Common myeloid progenitor, CD34-positive (primary cell): ENCODE measurements at regions not wholly inside any gene's neighbourhood (a gene's known extent, or its start where the extent isn't known, plus 50 kb on each side); places are given as distances from the start of the nearest gene placed in this dataset.

Experiments
- CTCF ChIA-PET: fragments of 350-600 bp; sonication (Branson Sonifier 250); formaldehyde crosslinking; loops from one replicate; lab custom pipeline; 2021; ENCODE audit warnings: antibody characterized with exemption; lab: Charles Lee
- POLR2A ChIA-PET: fragments of 350-600 bp; sonication (Branson Sonifier 250); formaldehyde crosslinking; loops from one replicate; lab custom pipeline; 2021; ENCODE audit warnings: antibody characterized with exemption; lab: Charles Lee
- DNase-seq, 3 donors: peaks; one replicate each; pipeline versions ENCODE4 v3.0.0 to v3.0.0-alpha.2; 2013
- H3K27ac ChIP-seq, 2 experiments: 1 replicate in 1 of 2; 2 replicates in 1 of 2; pipeline ENCODE4 v1.7.0; 2013; ENCODE audit warnings: inconsistent platforms in 2 of 2, low read length in 2 of 2, mild to moderate bottlenecking in 2 of 2, low read depth in 1 of 2, moderate library complexity in 1 of 2; ENCODE audit not compliant: severe bottlenecking in 2 of 2, insufficient read depth in 1 of 2, poor library complexity in 1 of 2
- H3K27me3 ChIP-seq, 5 experiments: replicated peaks in 2 of 5; 1 replicate in 3 of 5; 2 replicates in 2 of 5; pipeline versions ENCODE4 v1.6.1 to v1.7.0; 2013; ENCODE audit warnings: low read length in 4 of 5, mild to moderate bottlenecking in 2 of 5, moderate library complexity in 2 of 5, inconsistent platforms in 1 of 5; ENCODE audit not compliant: insufficient read depth in 5 of 5, control insufficient read depth in 4 of 5
- H3K36me3 ChIP-seq, 4 experiments: 1 replicate in 2 of 4; 2 replicates in 2 of 4; pipeline versions ENCODE4 v1.6.1 to v1.7.0; 2013; ENCODE audit warnings: low read length in 3 of 4, control low read depth in 1 of 4, mild to moderate bottlenecking in 1 of 4; ENCODE audit not compliant: control insufficient read depth in 4 of 4, insufficient read depth in 4 of 4
- H3K4me1 ChIP-seq, 4 experiments: 1 replicate in 3 of 4; 2 replicates in 1 of 4; pipeline versions ENCODE4 v1.6.1 to v1.7.1; 2013; ENCODE audit warnings: low read length in 3 of 4, mild to moderate bottlenecking in 3 of 4, control low read depth in 1 of 4, inconsistent platforms in 1 of 4, moderate library complexity in 1 of 4; ENCODE audit not compliant: control insufficient read depth in 4 of 4, insufficient read depth in 4 of 4; ENCODE audit errors: control extremely low read depth in 1 of 4
- H3K4me3 ChIP-seq, 7 experiments: 1 replicate in 4 of 7; 2 replicates in 3 of 7; pipeline versions ENCODE4 v1.5.1 to v1.7.0; 2013; ENCODE audit warnings: mild to moderate bottlenecking in 7 of 7, low read length in 6 of 7, moderate library complexity in 6 of 7, inconsistent platforms in 2 of 7, low read depth in 2 of 7, control low read depth in 1 of 7; ENCODE audit not compliant: insufficient read depth in 4 of 7, control insufficient read depth in 1 of 7; ENCODE audit errors: extremely low read depth in 1 of 7
- H3K9me3 ChIP-seq, 5 experiments: 1 replicate in 4 of 5; 2 replicates in 1 of 5; pipeline versions ENCODE4 v1.6.1 to v1.7.1; 2013; ENCODE audit warnings: low read length in 4 of 5, mild to moderate bottlenecking in 2 of 5, inconsistent platforms in 1 of 5, low read depth in 1 of 5, moderate library complexity in 1 of 5; ENCODE audit not compliant: control insufficient read depth in 4 of 5, insufficient read depth in 2 of 5; ENCODE audit errors: control extremely low read depth in 1 of 5
- WGBS: methylation state at CpG from one replicate; pipeline ENCODE4 v1.1.5; 2013; ENCODE audit not compliant: insufficient coverage; 5-methylcytosine and 5-hydroxymethylcytosine counted together

GRCh38 chr3:59245859-59246501 lies 196.2 kb upstream of the CFAP20DC start:
- H3K27ac ChIP-seq = no peak overlapping the region
- H3K9me3 ChIP-seq = peaks cover 0 to 4% (median 0%) of the 10 kb centered on the region in 5 experiments
- ChIA-PET POLR2A (no interaction called here), CTCF (interaction anchor here (1.0 to 1.3 kb wide), 2 partner anchors 11 to 13 kb away, joined by 3 to 4 read pairs; no protein-coding TSS in a partner anchor)
- peaks cover 0 to 4% (median 0%) of the 10 kb centered on the region in 4 experiments for H3K4me1 ChIP-seq
- no peak for DNase-seq
- 93% methylated on average over 7 of the region's 8 CpGs for WGBS
- no peaks in the 10 kb centered on the region for H3K27me3 ChIP-seq
- no peaks in the 10 kb centered on the region for H3K36me3 ChIP-seq
- no peak overlapping the region for H3K4me3 ChIP-seq

- no peaks in the 10 kb centered on the region for H3K36me3 ChIP-seq
- WGBS = 75% methylated on average over 4 of the region's 5 CpGs
- DNase-seq = no peak
- peaks cover 0 to 4% (median 0%) of the 10 kb centered on the region in 4 experiments for H3K4me1 ChIP-seq
- H3K9me3 ChIP-seq = peaks cover 0 to 4% (median 0%) of the 10 kb centered on the region in 5 experiments
- no peak overlapping the region for H3K27ac ChIP-seq
- CTCF ChIA-PET = interaction anchor here (1.3 kb wide), 1 partner anchor 13 kb away, joined by 3 read pairs; no protein-coding TSS in a partner anchor
- POLR2A ChIA-PET = no interaction called here
- no peaks in the 10 kb centered on the region for H3K27me3 ChIP-seq
- H3K4me3 ChIP-seq = no peak overlapping the region
Measured at GRCh38 chr3:59245300-59245858, 195.6 kb upstream of the CFAP20DC start.

GRCh38 chr3:59244343-59244742 lies 194.5 kb upstream of the CFAP20DC start:
- H3K4me1 ChIP-seq = no peaks in the 10 kb centered on the region
- no peak overlapping the region for H3K4me3 ChIP-seq
- ChIA-PET POLR2A (no interaction called here), CTCF (no interaction called here)
- 98% methylated on average over 3 of the region's 6 CpGs for WGBS
- DNase-seq = no peak
- H3K27me3 ChIP-seq = no peaks in the 10 kb centered on the region
- peaks cover 0 to 4% (median 0%) of the 10 kb centered on the region in 5 experiments for H3K9me3 ChIP-seq
- no peak overlapping the region for H3K27ac ChIP-seq
- no peaks in the 10 kb centered on the region for H3K36me3 ChIP-seq

- H3K4me1 ChIP-seq = no peaks in the 10 kb centered on the region
- DNase-seq = no peak
- H3K27me3 ChIP-seq = no peaks in the 10 kb centered on the region
- ChIA-PET POLR2A (no interaction called here), CTCF (no interaction called here)
- no peaks in the 10 kb centered on the region for H3K36me3 ChIP-seq
- WGBS = no CpG with 5 or more reads among the region's 1 CpG
- H3K4me3 ChIP-seq = no peak overlapping the region
- H3K27ac ChIP-seq = no peak overlapping the region
- peaks cover 0 to 4% (median 0%) of the 10 kb centered on the region in 5 experiments for H3K9me3 ChIP-seq
Measured at GRCh38 chr3:59243476-59243875, 193.7 kb upstream of the CFAP20DC start.

- no peaks in the 10 kb centered on the region for H3K4me1 ChIP-seq
Measured at GRCh38 chr3:59240666-59241255, 190.9 kb upstream of the CFAP20DC start.

GRCh38 chr3:59237121-59237520 lies 187.3 kb upstream of the CFAP20DC start:
- POLR2A ChIA-PET = no interaction called here
- no CpG with 5 or more reads among the region's 6 CpGs for WGBS
- H3K36me3 ChIP-seq = no peaks in the 10 kb centered on the region
- peaks cover 0 to 9% (median under 1%) of the 10 kb centered on the region in 4 experiments for H3K4me1 ChIP-seq
- CTCF ChIA-PET = no interaction called here
- H3K27ac ChIP-seq = no peak overlapping the region
- no peak overlapping the region for H3K4me3 ChIP-seq
- DNase-seq = no peak
- no peaks in the 10 kb centered on the region for H3K27me3 ChIP-seq
- no peaks in the 10 kb centered on the region for H3K9me3 ChIP-seq

More at GRCh38 chr3:59240666-59241255, 190.9 kb upstream of the CFAP20DC start:
- no peaks in the 10 kb centered on the region for H3K27me3 ChIP-seq
- ChIA-PET POLR2A (no interaction called here), CTCF (no interaction called here)
- H3K27ac ChIP-seq = no peak overlapping the region
- peaks cover 0 to 4% (median 0%) of the 10 kb centered on the region in 5 experiments for H3K9me3 ChIP-seq
- no peak for DNase-seq
- 100% methylated on average over 1 of the region's 2 CpGs for WGBS
- no peaks in the 10 kb centered on the region for H3K36me3 ChIP-seq
- H3K4me3 ChIP-seq = no peak overlapping the region

- POLR2A ChIA-PET = interaction anchor here (0.5 kb wide), 1 partner anchor 443 kb away, joined by 6 read pairs; no protein-coding TSS in a partner anchor
- no peaks in the 10 kb centered on the region for H3K36me3 ChIP-seq
- H3K4me1 ChIP-seq = peaks cover 0 to 9% (median under 1%) of the 10 kb centered on the region in 4 experiments
- no peak overlapping the region for H3K27ac ChIP-seq
- no peaks in the 10 kb centered on the region for H3K27me3 ChIP-seq
- DNase-seq = no peak
- peaks cover 0 to 7% (median 4%) of the 10 kb centered on the region in 5 experiments for H3K9me3 ChIP-seq
- H3K4me3 ChIP-seq = no peak overlapping the region
- 100% methylated on average over 1 of the region's 3 CpGs for WGBS
- CTCF ChIA-PET = interaction anchor here (1.6 kb wide), 1 partner anchor 595 kb away, joined by 3 read pairs; no protein-coding TSS in a partner anchor
Measured at GRCh38 chr3:59235634-59236012, 185.8 kb upstream of the CFAP20DC start.
